HL-60 (cell line): ENCODE measurements at regions not wholly inside any gene's neighbourhood (a gene's known extent, or its start where the extent isn't known, plus 50 kb on each side); places are given as distances from the start of the nearest gene placed in this dataset.
A peak's percentile ranks its signal among the peaks of the same experiment; 100 is the strongest.
"Not testable (repeated sequence)": the region's sequence is repeated elsewhere in the genome, so short reads cannot be mapped to it uniquely, and the experiment has no call there.

Experiments used
- DNase-seq, 2 experiments: peaks; one replicate each; pipeline ENCODE4 v3.0.0-alpha.2; 2010 to 2020; ENCODE audit warnings: low read depth in 1 of 2, low spot score in 1 of 2
- H3K27ac ChIP-seq: fragments of 250-450 bp; sonication (Bioruptor Pico); replicated peaks from 2 replicates; pipeline ENCODE4 v1.5.1; 2020; ENCODE audit warnings: mild to moderate bottlenecking, moderate library complexity
- H3K27me3 ChIP-seq: fragments of 250-450 bp; sonication (Bioruptor Pico); 2 replicates; pipeline ENCODE4 v1.5.1; 2021; ENCODE audit warnings: mild to moderate bottlenecking, moderate library complexity; ENCODE audit not compliant: insufficient read depth, poor library complexity, severe bottlenecking
- H3K4me3 ChIP-seq: replicated peaks from 2 replicates; pipeline ENCODE4 v1.5.1; 2011; ENCODE audit warnings: mild to moderate bottlenecking, control low read depth, low read length; ENCODE audit not compliant: insufficient read depth
- CTCF ChIP-seq: IDR thresholded peaks from one replicate; pipeline ENCODE4 v1.5.1; 2011; ENCODE audit warnings: low read length, control low read depth, inconsistent platforms; ENCODE audit not compliant: insufficient read depth
- GABPA ChIP-seq: IDR thresholded peaks from 2 replicates; pipeline ENCODE4 v1.6.1; 2012; ENCODE audit warnings: low read depth
- POLR2AphosphoS5 ChIP-seq: IDR thresholded peaks from 2 replicates; pipeline ENCODE4 v1.6.1; 2012; ENCODE audit warnings: low read depth
- REST ChIP-seq: IDR thresholded peaks from 2 replicates; pipeline ENCODE4 v1.6.1; 2012; ENCODE audit warnings: low read depth; ENCODE audit not compliant: insufficient replicate concordance
- SPI1 ChIP-seq: IDR thresholded peaks from 2 replicates; pipeline ENCODE4 v1.6.1; 2012; ENCODE audit warnings: low read depth, mild to moderate bottlenecking, borderline replicate concordance

GRCh38 chr4:3879681-3880614 lies 113.8 kb downstream of the ADRA2C start:
- no peak for DNase-seq
- Histone ChIP-seq H3K27me3 (peaks cover 19% of the 10 kb centered on the region), H3K27ac (no peak overlapping the region), H3K4me3 (no peak overlapping the region)
- TF ChIP-seq CTCF = no peak
- no peak for TF ChIP-seq REST
- TF ChIP-seq SPI1 = no peak
- TF ChIP-seq GABPA = no peak
- no peak for TF ChIP-seq POLR2AphosphoS5

GRCh38 chr4:3880615-3881120 lies 114.5 kb downstream of the ADRA2C start:
- Histone ChIP-seq H3K27me3 (peaks cover 19% of the 10 kb centered on the region), H3K4me3 (no peak overlapping the region)

GRCh38 chr4:3882316-3882885 lies 116.2 kb downstream of the ADRA2C start:
- DNase-seq, H3K4me3 ChIP-seq, H3K27ac ChIP-seq: not testable (repeated sequence)
- H3K27me3 ChIP-seq = peaks cover 19% of the 10 kb centered on the region

More at GRCh38 chr4:3880615-3881120, 114.5 kb downstream of the ADRA2C start:
- no peak overlapping the region for H3K27ac ChIP-seq
- DNase-seq = peak; percentile 69 to 80
- TF ChIP-seq CTCF (peak; percentile 34), REST (no peak), SPI1 (no peak)

- not testable (repeated sequence) for H3K27ac ChIP-seq, H3K4me3 ChIP-seq, DNase-seq
- peaks cover 11% of the 10 kb centered on the region for H3K27me3 ChIP-seq
Measured at GRCh38 chr4:3884261-3884660, 118.1 kb downstream of the ADRA2C start.

GRCh38 chr4:3893590-3893989 lies 127.4 kb downstream of the ADRA2C start:
- DNase-seq, H3K27ac ChIP-seq, H3K27me3 ChIP-seq, H3K4me3 ChIP-seq: not testable (repeated sequence)

GRCh38 chr4:3894086-3894959 lies 128.1 kb downstream of the ADRA2C start:
- H3K27ac ChIP-seq, H3K27me3 ChIP-seq, H3K4me3 ChIP-seq, DNase-seq: not testable (repeated sequence)
